ENCODE measurements at regions not wholly inside any gene's neighbourhood (a gene's known extent, or its start where the extent isn't known, plus 50 kb on each side); places are given as distances from the start of the nearest gene placed in this dataset.

DNA sequence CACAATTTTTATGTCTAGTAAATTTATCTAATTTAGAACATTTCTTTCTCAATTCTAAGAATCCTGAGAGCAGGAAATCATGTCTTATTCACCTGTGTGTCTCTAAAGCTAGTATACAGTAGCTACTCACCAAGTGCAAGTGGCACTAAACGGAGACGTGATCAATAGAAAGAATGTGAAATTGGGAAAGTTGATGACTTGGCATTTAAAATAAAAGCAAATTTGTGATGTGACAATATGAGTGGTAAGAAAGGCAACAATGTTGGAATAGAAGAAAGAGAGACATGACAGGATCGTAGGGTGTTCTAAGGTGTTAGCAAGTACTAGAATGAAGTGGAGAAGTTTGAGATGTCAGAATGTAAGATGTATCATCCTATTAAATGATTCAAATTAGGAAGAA is 725.9 kb downstream of the BCKDHB start:
- no peak for TF ChIP-seq POLR2A (IDR thresholded peaks at IDR 0.05)
- TF ChIP-seq, protein P1, sequence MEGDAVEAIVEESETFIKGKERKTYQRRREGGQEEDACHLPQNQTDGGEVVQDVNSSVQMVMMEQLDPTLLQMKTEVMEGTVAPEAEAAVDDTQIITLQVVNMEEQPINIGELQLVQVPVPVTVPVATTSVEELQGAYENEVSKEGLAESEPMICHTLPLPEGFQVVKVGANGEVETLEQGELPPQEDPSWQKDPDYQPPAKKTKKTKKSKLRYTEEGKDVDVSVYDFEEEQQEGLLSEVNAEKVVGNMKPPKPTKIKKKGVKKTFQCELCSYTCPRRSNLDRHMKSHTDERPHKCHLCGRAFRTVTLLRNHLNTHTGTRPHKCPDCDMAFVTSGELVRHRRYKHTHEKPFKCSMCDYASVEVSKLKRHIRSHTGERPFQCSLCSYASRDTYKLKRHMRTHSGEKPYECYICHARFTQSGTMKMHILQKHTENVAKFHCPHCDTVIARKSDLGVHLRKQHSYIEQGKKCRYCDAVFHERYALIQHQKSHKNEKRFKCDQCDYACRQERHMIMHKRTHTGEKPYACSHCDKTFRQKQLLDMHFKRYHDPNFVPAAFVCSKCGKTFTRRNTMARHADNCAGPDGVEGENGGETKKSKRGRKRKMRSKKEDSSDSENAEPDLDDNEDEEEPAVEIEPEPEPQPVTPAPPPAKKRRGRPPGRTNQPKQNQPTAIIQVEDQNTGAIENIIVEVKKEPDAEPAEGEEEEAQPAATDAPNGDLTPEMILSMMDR (IDR thresholded peaks at IDR 0.05) = no peak

Measured in testis (tissue), 2 donors.